KOPT-K1 (cell line): ENCODE measurements at regions not wholly inside any gene's neighbourhood (a gene's known extent, or its start where the extent isn't known, plus 50 kb on each side); places are given as distances from the start of the nearest gene placed in this dataset.

ENCODE experiments used
- H3K27ac ChIP-seq: fragments of 200-600 bp; sonication (generic); 2 replicates; pipeline ENCODE4 v1.5.1; 2016; ENCODE audit warnings: antibody characterized with exemption, mild to moderate bottlenecking, low read depth, low read length; ENCODE audit not compliant: poor library complexity, severe bottlenecking
- H3K36me3 ChIP-seq: fragments of 200-600 bp; sonication (generic); 2 replicates; pipeline ENCODE4 v1.5.1; 2017; ENCODE audit warnings: antibody characterized with exemption, mild to moderate bottlenecking, low read length, moderate library complexity; ENCODE audit not compliant: insufficient read depth
- H3K9me3 ChIP-seq: fragments of 200-600 bp; sonication (generic); 2 replicates; pipeline ENCODE4 v1.5.1; 2017; ENCODE audit warnings: antibody characterized with exemption, low read length, mild to moderate bottlenecking; ENCODE audit not compliant: insufficient read depth, poor library complexity, severe bottlenecking

GRCh38 chr9:28365728-28366127, 792.4 kb upstream of the C9orf72 start:
- Histone ChIP-seq H3K27ac (no peak overlapping the region), H3K36me3 (no peaks in the 10 kb centered on the region), H3K9me3 (no peaks in the 10 kb centered on the region)

GRCh38 chr9:28378231-28378630, 805.0 kb upstream of the C9orf72 start:
- no peaks in the 10 kb centered on the region for H3K9me3 ChIP-seq
- no peak overlapping the region for H3K27ac ChIP-seq
- no peaks in the 10 kb centered on the region for H3K36me3 ChIP-seq

GRCh38 chr9:28379082-28379481, 805.8 kb upstream of the C9orf72 start:
- Histone ChIP-seq H3K27ac (no peak overlapping the region), H3K9me3 (no peaks in the 10 kb centered on the region), H3K36me3 (no peaks in the 10 kb centered on the region)

GRCh38 chr9:28389411-28389810, 816.1 kb upstream of the C9orf72 start:
- no peak overlapping the region for H3K27ac ChIP-seq
- no peaks in the 10 kb centered on the region for H3K9me3 ChIP-seq
- H3K36me3 ChIP-seq = no peaks in the 10 kb centered on the region

- H3K27ac ChIP-seq = no peak overlapping the region
- no peaks in the 10 kb centered on the region for H3K36me3 ChIP-seq
- H3K9me3 ChIP-seq = no peaks in the 10 kb centered on the region
Observed at GRCh38 chr9:28394774-28395173, 821.5 kb upstream of the C9orf72 start.

- Histone ChIP-seq H3K36me3 (no peaks in the 10 kb centered on the region), H3K27ac (no peak overlapping the region), H3K9me3 (no peaks in the 10 kb centered on the region)
Observed at GRCh38 chr9:28396058-28396457, 822.8 kb upstream of the C9orf72 start.

- Histone ChIP-seq H3K9me3 (no peaks in the 10 kb centered on the region), H3K36me3 (no peaks in the 10 kb centered on the region), H3K27ac (no peak overlapping the region)
Observed at GRCh38 chr9:28407351-28407750, 834.1 kb upstream of the C9orf72 start.

- H3K27ac ChIP-seq = no peak overlapping the region
- H3K9me3 ChIP-seq = no peaks in the 10 kb centered on the region
- H3K36me3 ChIP-seq = no peaks in the 10 kb centered on the region
Observed at GRCh38 chr9:28409919-28410318, 836.6 kb upstream of the C9orf72 start.

GRCh38 chr9:28410411-28410810, 837.1 kb upstream of the C9orf72 start:
- Histone ChIP-seq H3K27ac (no peak overlapping the region), H3K9me3 (no peaks in the 10 kb centered on the region), H3K36me3 (no peaks in the 10 kb centered on the region)

GRCh38 chr9:28413471-28413870, 840.2 kb upstream of the C9orf72 start:
- H3K27ac ChIP-seq = no peak overlapping the region
- H3K36me3 ChIP-seq = no peaks in the 10 kb centered on the region

GRCh38 chr9:28423255-28423654, 850.0 kb upstream of the C9orf72 start:
- Histone ChIP-seq H3K27ac (no peak overlapping the region), H3K36me3 (no peaks in the 10 kb centered on the region), H3K9me3 (no peaks in the 10 kb centered on the region)

More at GRCh38 chr9:28413471-28413870, 840.2 kb upstream of the C9orf72 start:
- H3K9me3 ChIP-seq = no peaks in the 10 kb centered on the region

- no peak overlapping the region for H3K27ac ChIP-seq
- H3K36me3 ChIP-seq = no peaks in the 10 kb centered on the region
- H3K9me3 ChIP-seq = no peaks in the 10 kb centered on the region
Observed at GRCh38 chr9:28435456-28435855, 862.2 kb upstream of the C9orf72 start.

- Histone ChIP-seq H3K27ac (no peak overlapping the region), H3K9me3 (peaks cover 14% of the 10 kb centered on the region), H3K36me3 (no peaks in the 10 kb centered on the region)
Observed at GRCh38 chr9:28439688-28440087, 866.4 kb upstream of the C9orf72 start.

- peaks cover 16% of the 10 kb centered on the region for H3K9me3 ChIP-seq
- no peak overlapping the region for H3K27ac ChIP-seq
- H3K36me3 ChIP-seq = no peaks in the 10 kb centered on the region
Observed at GRCh38 chr9:28443461-28443860, 870.2 kb upstream of the C9orf72 start.

GRCh38 chr9:28444637-28445036, 871.4 kb upstream of the C9orf72 start:
- no peaks in the 10 kb centered on the region for H3K36me3 ChIP-seq
- no peak overlapping the region for H3K27ac ChIP-seq
- H3K9me3 ChIP-seq = peaks cover 16% of the 10 kb centered on the region

- no peaks in the 10 kb centered on the region for H3K36me3 ChIP-seq
- H3K27ac ChIP-seq = no peak overlapping the region
- peaks cover 16% of the 10 kb centered on the region for H3K9me3 ChIP-seq
Observed at GRCh38 chr9:28445211-28445610, 871.9 kb upstream of the C9orf72 start.

GRCh38 chr9:28453918-28454317, 880.6 kb upstream of the C9orf72 start:
- Histone ChIP-seq H3K27ac (no peak overlapping the region), H3K9me3 (no peaks in the 10 kb centered on the region), H3K36me3 (no peaks in the 10 kb centered on the region)
